Hepatic stellate cell (primary cell): ENCODE measurements at regions not wholly inside any gene's neighbourhood (a gene's known extent, or its start where the extent isn't known, plus 50 kb on each side); places are given as distances from the start of the nearest gene placed in this dataset.
A peak's percentile ranks its signal among the peaks of the same experiment; 100 is the strongest.

Experiments used
- DNase-seq: peaks from one replicate; pipeline ENCODE4 v3.0.0; 2011; ENCODE audit warnings: low spot score

DNA sequence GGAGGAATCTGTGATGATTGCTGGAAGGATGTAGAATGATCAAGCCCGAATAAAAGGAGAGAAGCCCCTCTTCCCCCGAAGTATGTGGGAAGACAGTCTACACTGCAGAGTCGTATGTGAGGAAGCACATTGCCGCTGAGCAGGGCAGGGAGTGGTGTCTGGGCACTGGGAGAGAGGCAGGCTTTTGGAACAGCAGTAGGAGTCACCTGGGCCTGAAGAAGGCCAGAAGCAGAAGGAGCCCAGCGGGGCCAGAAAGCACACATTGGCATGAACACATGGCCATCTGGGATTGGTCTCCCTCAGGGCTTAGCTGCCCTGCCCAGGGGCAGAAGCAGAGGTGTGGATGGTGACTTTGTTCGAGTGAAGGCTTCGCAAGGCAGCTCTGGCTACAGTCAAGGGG, 162.8 kb downstream of the ERCC6L2 start:
- no peak for DNase-seq

GRCh38 chr9:96034553-96035122, 159.1 kb downstream of the ERCC6L2 start:
- no peak for DNase-seq

DNA sequence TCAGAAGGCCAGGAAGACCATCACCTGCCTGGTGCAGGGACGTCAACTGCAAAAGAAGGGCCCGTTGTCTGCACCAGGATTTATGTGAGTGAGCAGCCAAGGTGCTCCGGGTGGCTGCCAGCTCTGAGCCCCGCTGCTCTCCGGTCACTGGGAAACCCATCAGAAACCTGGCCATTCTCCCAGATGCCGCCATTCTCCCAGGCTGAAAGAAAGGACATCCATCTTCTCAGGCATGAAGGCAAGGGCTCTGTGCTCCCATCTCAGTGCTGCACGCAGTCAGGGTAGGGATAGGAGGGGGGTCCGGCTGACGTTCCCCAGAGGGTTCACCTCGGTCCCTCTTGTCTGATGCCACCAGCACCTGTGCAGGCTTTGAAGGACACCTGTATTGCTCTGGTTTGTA, 158.4 kb downstream of the ERCC6L2 start:
- DNase-seq: no peak

GRCh38 chr9:96031916-96032534, 156.5 kb downstream of the ERCC6L2 start:
- no peak for DNase-seq

DNA sequence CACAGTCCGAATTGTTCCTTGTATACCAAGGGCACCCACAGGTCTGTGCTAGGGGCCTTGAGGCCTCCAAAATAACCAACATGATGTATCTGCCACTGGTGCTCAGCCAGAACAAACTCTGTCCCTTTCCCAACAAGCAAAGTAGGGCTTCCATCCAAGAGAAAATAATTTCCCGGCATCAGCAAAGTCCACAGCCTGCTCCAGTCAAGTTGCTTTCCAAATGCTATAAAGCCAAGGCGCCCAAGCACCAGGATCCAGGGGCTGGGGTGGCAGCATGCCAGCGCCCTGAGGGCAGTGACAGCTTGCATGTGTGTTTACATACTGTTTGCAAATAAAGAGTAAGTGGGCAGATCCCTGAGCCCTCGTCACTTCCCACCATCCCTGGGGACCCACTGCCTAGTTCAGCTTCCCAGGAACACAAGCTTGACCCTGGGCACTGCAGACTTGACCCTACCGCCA, 155.9 kb downstream of the ERCC6L2 start:
- DNase-seq: no peak

DNA sequence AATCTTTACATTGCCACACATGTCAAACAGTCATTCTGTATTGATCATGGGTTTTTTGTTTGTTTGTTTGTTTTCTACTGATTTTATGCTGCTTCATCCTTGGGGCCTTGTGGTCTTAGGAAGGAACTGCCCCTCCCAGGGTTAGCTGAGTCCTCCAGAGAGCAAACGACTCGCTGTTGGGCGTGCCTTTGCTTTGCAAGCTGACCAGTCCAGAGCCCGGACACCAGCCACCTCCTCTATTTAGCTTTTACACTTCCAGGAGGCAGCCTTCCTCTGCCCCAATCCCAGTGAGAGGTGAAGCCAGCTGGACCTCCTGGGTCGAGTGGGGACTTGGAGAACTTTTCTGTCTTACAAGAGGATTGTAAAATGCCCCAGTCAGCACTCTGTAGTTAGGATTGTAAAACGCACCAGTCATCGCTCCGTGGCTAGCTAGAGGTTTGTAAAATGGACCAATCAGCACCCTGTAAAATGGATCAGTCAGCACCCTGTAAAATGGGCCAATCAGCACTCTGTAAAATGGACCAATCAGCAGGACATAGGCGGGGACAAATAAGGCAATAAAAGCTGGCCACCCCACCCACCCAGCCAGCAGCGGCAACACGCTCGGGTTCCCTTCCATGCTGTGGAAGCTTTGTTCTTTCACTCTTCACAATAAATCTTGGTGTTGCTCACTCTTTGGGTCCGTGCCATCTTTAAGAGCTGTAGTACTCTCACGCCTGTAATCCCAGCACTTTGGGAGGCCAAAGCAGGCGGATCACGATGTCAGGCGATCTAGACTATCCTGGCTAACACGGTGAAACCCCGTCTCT, 154.4 kb downstream of the ERCC6L2 start:
- DNase-seq: no peak

- peak; percentile 60 for DNase-seq
These were observed 152.0 kb downstream of the ERCC6L2 start for GRCh38 chr9:96027251-96028131.

GRCh38 chr9:96026655-96027213, 151.2 kb downstream of the ERCC6L2 start:
- DNase-seq: no peak

DNA sequence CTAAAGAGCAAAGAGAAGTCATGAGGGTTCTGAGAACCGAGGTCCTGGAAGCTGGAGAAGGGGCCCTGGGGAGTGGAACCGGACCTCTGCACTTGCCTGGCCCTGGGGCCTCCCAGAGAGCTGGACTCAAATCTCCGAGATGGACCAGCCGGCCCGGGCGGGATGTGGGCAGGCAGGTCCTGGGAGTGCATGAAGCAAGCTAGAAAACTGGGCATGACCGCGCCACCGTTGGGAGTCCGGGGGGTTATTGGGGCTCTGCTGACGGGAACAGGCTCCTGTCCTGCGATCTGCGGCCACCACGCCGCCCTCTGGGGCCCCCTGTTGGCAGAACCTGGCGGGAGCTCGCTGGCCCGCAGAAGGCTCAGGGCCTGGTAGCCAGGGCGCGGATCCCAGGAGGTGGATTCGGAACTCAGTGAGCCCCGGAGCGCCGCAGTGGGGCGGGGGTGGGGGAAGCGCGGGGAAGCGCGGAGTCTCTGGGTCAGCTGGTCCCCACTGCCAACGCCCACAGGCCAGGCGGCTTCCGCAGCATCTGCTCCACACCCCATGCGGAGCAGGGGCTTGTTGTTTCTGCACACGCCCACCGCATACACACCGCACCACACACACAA, 150.6 kb downstream of the ERCC6L2 start:
- no peak for DNase-seq

GRCh38 chr9:96023486-96023885, 148.0 kb downstream of the ERCC6L2 start:
- DNase-seq: no peak

DNA sequence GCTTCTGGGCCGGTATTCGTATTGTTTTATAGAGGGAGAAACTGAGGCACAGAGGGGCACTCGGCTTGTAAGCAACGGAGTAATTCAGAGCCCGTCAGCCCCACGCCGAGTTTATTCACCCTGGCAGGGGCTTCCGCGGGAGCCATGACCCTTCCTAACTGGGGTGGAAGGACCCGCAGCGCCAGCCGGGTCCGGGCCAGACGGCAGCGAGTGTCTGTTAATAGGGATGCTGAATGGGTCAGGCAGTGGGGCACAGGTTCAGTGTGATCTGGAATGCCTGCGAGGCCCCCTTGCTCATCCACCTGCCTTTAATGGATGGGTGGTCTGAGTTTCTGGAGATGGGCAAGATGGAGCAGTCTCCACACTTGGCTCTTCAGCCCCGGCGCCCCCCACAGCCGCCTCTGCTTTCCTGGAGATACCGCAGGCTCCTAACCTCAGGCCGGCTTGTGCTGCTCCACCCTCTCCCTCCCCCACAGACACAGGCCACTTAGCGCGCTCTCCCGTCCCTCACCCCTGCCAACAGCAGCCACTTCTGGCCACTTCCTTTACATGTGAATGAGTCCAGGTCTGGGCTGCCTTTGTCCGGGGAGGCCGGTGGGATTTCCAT, 147.1 kb downstream of the ERCC6L2 start:
- no peak for DNase-seq

- DNase-seq: no peak
These were observed 146.3 kb downstream of the ERCC6L2 start for GRCh38 chr9:96021551-96022444.

GRCh38 chr9:96020792-96021550, 145.5 kb downstream of the ERCC6L2 start:
- DNase-seq: no peak

DNA sequence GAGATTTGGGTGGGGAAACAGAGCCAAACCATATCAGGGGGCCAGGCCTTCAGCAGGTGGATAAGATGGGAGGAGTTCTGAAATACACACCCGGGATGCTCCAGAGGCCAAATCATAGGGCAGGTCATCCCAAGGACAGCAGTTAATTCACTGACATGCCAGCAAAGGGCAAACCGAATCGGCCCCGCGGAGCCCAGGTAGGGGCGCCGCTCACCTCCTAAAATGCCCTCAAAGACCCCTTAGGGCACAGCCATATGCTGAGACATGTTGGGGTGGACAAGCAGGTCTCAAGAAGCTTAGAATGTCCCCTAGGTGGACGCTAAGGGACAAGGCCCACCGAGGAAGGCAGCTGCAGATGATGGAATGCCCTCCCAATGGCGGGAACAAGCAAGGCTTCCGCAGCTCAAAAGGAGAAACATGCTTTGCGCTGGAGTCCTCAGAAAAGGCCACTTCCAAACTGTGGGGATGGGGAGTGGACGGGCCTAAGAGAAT, 144.9 kb downstream of the ERCC6L2 start:
- DNase-seq: no peak
